ENCODE measurements at regions not wholly inside any gene's neighbourhood (a gene's known extent, or its start where the extent isn't known, plus 50 kb on each side); places are given as distances from the start of the nearest gene placed in this dataset.

- TF ChIP-seq, protein P1, sequence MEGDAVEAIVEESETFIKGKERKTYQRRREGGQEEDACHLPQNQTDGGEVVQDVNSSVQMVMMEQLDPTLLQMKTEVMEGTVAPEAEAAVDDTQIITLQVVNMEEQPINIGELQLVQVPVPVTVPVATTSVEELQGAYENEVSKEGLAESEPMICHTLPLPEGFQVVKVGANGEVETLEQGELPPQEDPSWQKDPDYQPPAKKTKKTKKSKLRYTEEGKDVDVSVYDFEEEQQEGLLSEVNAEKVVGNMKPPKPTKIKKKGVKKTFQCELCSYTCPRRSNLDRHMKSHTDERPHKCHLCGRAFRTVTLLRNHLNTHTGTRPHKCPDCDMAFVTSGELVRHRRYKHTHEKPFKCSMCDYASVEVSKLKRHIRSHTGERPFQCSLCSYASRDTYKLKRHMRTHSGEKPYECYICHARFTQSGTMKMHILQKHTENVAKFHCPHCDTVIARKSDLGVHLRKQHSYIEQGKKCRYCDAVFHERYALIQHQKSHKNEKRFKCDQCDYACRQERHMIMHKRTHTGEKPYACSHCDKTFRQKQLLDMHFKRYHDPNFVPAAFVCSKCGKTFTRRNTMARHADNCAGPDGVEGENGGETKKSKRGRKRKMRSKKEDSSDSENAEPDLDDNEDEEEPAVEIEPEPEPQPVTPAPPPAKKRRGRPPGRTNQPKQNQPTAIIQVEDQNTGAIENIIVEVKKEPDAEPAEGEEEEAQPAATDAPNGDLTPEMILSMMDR (IDR thresholded peaks at IDR 0.05; ENCODE audit: extremely low read depth, missing control alignments): no peak
- no peak for DNase-seq (ENCODE audit: low spot score)
Measured at GRCh38 chr9:19732441-19732951, 56.3 kb downstream of the SLC24A2 start.

GRCh38 chr9:19728101-19728500, 60.7 kb downstream of the SLC24A2 start:
- TF ChIP-seq, protein P1 (IDR thresholded peaks at IDR 0.05; ENCODE audit: extremely low read depth, missing control alignments): no peak
- DNase-seq (ENCODE audit: low spot score): no peak

DNA sequence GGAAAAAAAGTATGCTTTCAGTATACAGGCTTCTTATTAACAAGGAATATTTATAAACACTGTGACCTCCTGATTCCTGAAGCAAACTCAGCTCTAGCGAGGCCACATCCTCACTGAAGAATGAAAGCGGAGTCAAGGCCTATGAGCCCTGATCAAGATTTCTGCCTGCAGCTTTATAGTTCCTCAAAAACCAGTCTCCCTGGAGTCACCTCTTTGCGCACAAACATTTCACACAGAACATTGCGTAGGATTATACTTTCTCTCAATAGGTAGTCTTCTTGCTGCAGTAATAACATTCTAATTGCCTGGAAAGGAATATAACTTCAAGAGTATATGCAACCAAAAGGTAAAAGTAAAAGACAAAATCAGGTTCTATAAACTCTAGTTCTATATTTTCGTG, 62.9 kb downstream of the SLC24A2 start:
- no peak for DNase-seq (ENCODE audit: low spot score)
- TF ChIP-seq, protein P1 (IDR thresholded peaks at IDR 0.05; ENCODE audit: extremely low read depth, missing control alignments): no peak

GRCh38 chr9:19720377-19720776, 68.5 kb downstream of the SLC24A2 start:
- TF ChIP-seq, protein P1 (IDR thresholded peaks at IDR 0.05; ENCODE audit: extremely low read depth, missing control alignments): no peak
- DNase-seq (ENCODE audit: low spot score): no peak

DNA sequence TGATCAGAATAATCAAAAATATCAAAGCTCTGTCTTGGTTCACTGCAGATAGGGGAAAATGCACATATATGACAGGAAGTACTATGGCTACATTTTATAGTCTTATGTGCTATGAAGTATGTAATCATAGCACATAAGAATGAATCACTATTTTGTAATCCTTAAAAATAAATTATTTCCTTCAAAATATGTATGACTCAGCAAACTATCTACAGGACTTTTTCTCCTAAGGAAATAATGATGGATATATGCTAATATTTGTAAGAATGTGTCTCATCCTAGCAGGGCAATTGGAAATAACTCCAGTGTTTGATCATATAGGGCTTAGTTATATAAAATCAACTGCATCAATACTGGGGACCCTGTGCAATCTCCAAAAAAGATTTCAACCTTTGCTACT, 85.1 kb downstream of the SLC24A2 start:
- TF ChIP-seq, protein P1 (IDR thresholded peaks at IDR 0.05; ENCODE audit: extremely low read depth, missing control alignments): no peak
- no peak for DNase-seq (ENCODE audit: low spot score)

- TF ChIP-seq, protein P1 (IDR thresholded peaks at IDR 0.05; ENCODE audit: extremely low read depth, missing control alignments): no peak
- DNase-seq (ENCODE audit: low spot score): no peak
Measured at GRCh38 chr9:19701991-19702390, 86.8 kb downstream of the SLC24A2 start.

DNA sequence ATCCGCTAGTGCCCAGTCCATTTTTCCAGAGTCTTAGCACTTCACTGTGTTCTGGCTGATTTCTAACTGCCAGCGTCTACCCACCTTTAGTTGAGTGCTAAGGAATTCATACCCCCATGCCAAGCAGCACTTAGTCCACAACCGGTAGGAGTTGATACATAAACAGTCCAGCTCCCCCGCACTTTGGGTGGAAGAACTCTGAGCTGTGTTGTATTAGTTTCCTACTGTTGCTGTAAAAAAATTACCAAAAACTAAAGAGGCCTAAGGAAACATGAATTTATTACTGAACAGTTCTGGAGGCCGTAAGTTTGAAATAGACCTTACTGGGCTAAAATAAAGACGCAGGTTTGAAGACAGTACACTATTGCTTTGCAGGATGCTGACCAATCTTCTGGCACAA, 87.6 kb downstream of the SLC24A2 start:
- TF ChIP-seq, protein P1 (IDR thresholded peaks at IDR 0.05; ENCODE audit: extremely low read depth, missing control alignments): no peak
- no peak for DNase-seq (ENCODE audit: low spot score)
